Ectodermal cell (in vitro differentiated cells): ENCODE measurements at regions not wholly inside any gene's neighbourhood (a gene's known extent, or its start where the extent isn't known, plus 50 kb on each side); places are given as distances from the start of the nearest gene placed in this dataset.

Source experiments
- H3K27ac ChIP-seq: 2 replicates; pipeline ENCODE4 v1.7.0; 2013; ENCODE audit warnings: mild to moderate bottlenecking, low read depth, low read length; ENCODE audit not compliant: insufficient read depth, poor library complexity, severe bottlenecking
- H3K27me3 ChIP-seq: 2 replicates; pipeline ENCODE4 v1.7.0; 2013; ENCODE audit warnings: mild to moderate bottlenecking, low read length; ENCODE audit not compliant: insufficient read depth, control insufficient read depth, poor library complexity, severe bottlenecking
- H3K36me3 ChIP-seq: one replicate; pipeline ENCODE4 v1.7.0; 2013; ENCODE audit warnings: low read length; ENCODE audit not compliant: control insufficient read depth, insufficient read depth
- H3K4me1 ChIP-seq: one replicate; pipeline ENCODE4 v1.7.0; 2013; ENCODE audit warnings: low read length; ENCODE audit not compliant: control insufficient read depth, insufficient read depth
- H3K4me3 ChIP-seq: 2 replicates; pipeline ENCODE4 v1.7.0; 2013; ENCODE audit warnings: low read depth, low read length, control low read depth; ENCODE audit not compliant: insufficient read depth
- H3K9me3 ChIP-seq: 2 replicates; pipeline ENCODE4 v1.7.0; 2013; ENCODE audit warnings: mild to moderate bottlenecking, low read length, moderate library complexity; ENCODE audit not compliant: control insufficient read depth
- WGBS, 2 experiments: methylation state at CpG; one replicate each; pipeline ENCODE4 v1.1.7; 2013; ENCODE audit warnings: missing lambda C conversion rate in 2 of 2; 5-methylcytosine and 5-hydroxymethylcytosine counted together

GRCh38 chr9:106634641-106635040 is 228.3 kb upstream of the ZNF462 start:
- Histone ChIP-seq H3K27me3 (no peaks in the 10 kb centered on the region), H3K4me3 (no peak overlapping the region), H3K27ac (no peak overlapping the region), H3K9me3 (no peaks in the 10 kb centered on the region), H3K36me3 (no peaks in the 10 kb centered on the region), H3K4me1 (no peaks in the 10 kb centered on the region)

DNA sequence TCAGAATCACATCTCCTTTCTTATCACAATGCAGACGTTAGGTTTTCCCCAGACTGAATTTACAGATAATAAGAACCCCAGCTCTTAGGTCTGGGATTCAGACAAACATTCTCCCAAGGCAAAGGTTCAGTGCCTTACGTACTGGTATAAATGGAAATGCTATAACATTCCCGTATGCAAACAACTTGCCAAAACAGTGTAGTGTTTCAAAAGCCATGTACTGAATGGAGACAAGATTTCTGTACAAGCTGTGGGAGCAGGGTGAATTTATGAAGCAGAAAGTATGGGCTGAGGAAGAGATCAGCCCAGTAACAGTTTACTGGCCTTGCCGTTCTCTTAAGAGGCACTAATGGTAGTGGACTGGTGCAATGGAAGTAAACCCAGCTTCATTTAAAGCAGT is 225.5 kb upstream of the ZNF462 start:
- 95 to 96% methylated on average over 4 of the region's 4 CpGs for WGBS, 2 experiments
- H3K27ac ChIP-seq: no peak overlapping the region
- H3K4me1 ChIP-seq: no peaks in the 10 kb centered on the region
- H3K4me3 ChIP-seq: no peak overlapping the region
- H3K9me3 ChIP-seq: no peaks in the 10 kb centered on the region
- no peaks in the 10 kb centered on the region for H3K27me3 ChIP-seq
- no peaks in the 10 kb centered on the region for H3K36me3 ChIP-seq

DNA sequence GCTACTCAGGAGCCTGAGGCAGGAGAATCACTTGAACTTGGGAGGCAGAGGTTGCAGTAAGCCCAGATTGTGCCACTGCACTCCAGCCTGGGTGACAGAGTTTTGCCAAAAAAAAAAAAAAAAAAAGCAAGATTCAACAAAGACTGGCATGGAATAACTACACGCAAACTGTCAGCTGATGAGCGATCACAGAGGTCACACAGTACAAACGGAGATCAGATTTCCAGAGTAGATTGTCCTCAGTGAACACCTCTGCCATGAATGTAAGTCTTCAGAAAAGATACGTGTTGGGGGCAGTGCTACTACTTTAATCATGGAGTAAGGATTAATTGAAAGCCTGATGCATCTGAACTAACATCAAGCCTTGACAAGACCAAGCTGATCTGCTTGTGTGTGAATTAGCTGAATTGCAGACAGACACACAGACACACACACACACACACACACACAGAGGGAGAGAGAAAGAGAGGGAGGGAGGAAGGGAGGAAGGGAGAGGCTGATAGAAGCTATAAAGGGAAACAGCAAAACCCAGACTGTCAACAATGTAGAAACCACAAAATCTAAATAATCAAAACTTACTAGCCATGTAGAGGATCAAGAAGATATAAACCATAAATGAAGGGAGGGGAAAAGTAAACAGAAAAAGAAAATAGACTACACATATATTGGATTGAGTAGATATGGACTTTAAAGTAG is 222.9 kb upstream of the ZNF462 start:
- no peak overlapping the region for H3K27ac ChIP-seq
- WGBS, 2 experiments: 90 to 94% methylated on average over 4 of the region's 4 CpGs
- H3K9me3 ChIP-seq: no peaks in the 10 kb centered on the region
- no peaks in the 10 kb centered on the region for H3K36me3 ChIP-seq
- no peaks in the 10 kb centered on the region for H3K27me3 ChIP-seq
- no peaks in the 10 kb centered on the region for H3K4me1 ChIP-seq
- H3K4me3 ChIP-seq: no peak overlapping the region

GRCh38 chr9:106643211-106643930 is 219.6 kb upstream of the ZNF462 start:
- H3K9me3 ChIP-seq: no peaks in the 10 kb centered on the region
- H3K36me3 ChIP-seq: no peaks in the 10 kb centered on the region
- no peak overlapping the region for H3K27ac ChIP-seq
- H3K27me3 ChIP-seq: no peaks in the 10 kb centered on the region
- H3K4me3 ChIP-seq: no peak overlapping the region
- no peaks in the 10 kb centered on the region for H3K4me1 ChIP-seq
- no CpG with 5 or more reads among the region's 3 CpGs for WGBS, 2 experiments

DNA sequence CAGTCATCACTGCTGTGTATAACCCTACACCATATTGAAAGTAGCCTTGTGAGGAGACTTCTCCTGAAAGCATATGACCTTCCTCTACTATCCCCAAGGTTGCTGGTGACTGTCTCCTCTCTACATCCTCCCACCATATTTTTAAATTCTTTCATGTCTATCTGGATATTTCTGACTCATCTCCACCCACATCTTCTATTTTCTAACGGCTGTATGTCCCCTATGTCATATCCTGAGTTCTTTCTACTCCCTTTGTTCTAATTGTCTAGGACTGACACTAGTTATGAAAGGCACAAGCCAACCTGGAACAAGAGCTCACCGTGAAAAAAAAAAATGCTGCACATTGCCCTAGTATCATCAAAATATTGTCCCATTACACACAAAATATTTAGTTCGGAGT is 218.3 kb upstream of the ZNF462 start:
- H3K27ac ChIP-seq: no peak overlapping the region
- WGBS, 2 experiments: 97 to 98% methylated on average over 3 of the region's 3 CpGs

GRCh38 chr9:106648799-106649198 is 214.2 kb upstream of the ZNF462 start:
- Histone ChIP-seq H3K4me1 (no peaks in the 10 kb centered on the region), H3K27ac (no peak overlapping the region), H3K9me3 (no peaks in the 10 kb centered on the region), H3K36me3 (no peaks in the 10 kb centered on the region), H3K27me3 (no peaks in the 10 kb centered on the region), H3K4me3 (no peak overlapping the region)
- WGBS, 2 experiments: 72 to 75% methylated on average over 2 of the region's 2 CpGs

More for the DNA sequence above, 218.3 kb upstream of the ZNF462 start:
- Histone ChIP-seq H3K4me3 (no peak overlapping the region), H3K4me1 (no peaks in the 10 kb centered on the region), H3K27me3 (no peaks in the 10 kb centered on the region), H3K36me3 (no peaks in the 10 kb centered on the region), H3K9me3 (no peaks in the 10 kb centered on the region)

- Histone ChIP-seq H3K4me3 (no peak overlapping the region), H3K4me1 (no peaks in the 10 kb centered on the region), H3K9me3 (no peaks in the 10 kb centered on the region), H3K27ac (no peak overlapping the region), H3K36me3 (no peaks in the 10 kb centered on the region), H3K27me3 (no peaks in the 10 kb centered on the region)
- 96 to 100% methylated on average over 3 to 4 of the region's 4 CpGs for WGBS, 2 experiments
These were observed 213.3 kb upstream of the ZNF462 start for GRCh38 chr9:106649664-106650063.

DNA sequence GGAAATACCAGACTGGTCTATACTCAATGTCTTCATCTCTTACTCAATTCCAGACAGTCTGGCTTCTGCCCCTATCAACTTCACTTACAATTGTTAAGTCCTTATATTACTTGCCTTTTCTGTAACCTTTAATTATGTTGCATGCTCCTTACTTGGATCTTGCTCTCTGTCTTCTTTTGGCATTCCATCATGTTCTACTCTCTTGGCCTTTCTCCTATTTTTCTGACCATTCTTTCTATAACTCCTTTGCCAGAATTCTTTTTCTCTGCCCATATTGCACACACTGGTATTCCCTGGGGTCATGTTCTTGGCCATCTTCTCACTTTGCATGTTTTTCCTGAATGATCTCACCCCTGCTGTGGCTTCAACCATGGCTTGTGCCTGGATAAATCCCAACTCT is 209.8 kb upstream of the ZNF462 start:
- no peak overlapping the region for H3K27ac ChIP-seq
- H3K36me3 ChIP-seq: no peaks in the 10 kb centered on the region
- H3K4me1 ChIP-seq: no peaks in the 10 kb centered on the region
- no peaks in the 10 kb centered on the region for H3K9me3 ChIP-seq
- H3K27me3 ChIP-seq: no peaks in the 10 kb centered on the region
- no peak overlapping the region for H3K4me3 ChIP-seq

GRCh38 chr9:106655966-106656365 is 207.0 kb upstream of the ZNF462 start:
- H3K27me3 ChIP-seq: no peaks in the 10 kb centered on the region
- no peak overlapping the region for H3K27ac ChIP-seq
- H3K36me3 ChIP-seq: no peaks in the 10 kb centered on the region
- 96% methylated on average over 2 of the region's 2 CpGs for WGBS, 2 experiments
- H3K4me3 ChIP-seq: no peak overlapping the region
- no peaks in the 10 kb centered on the region for H3K4me1 ChIP-seq
- no peaks in the 10 kb centered on the region for H3K9me3 ChIP-seq

- H3K4me1 ChIP-seq: no peaks in the 10 kb centered on the region
- H3K27me3 ChIP-seq: no peaks in the 10 kb centered on the region
- no peak overlapping the region for H3K4me3 ChIP-seq
- H3K27ac ChIP-seq: no peak overlapping the region
- H3K9me3 ChIP-seq: no peaks in the 10 kb centered on the region
- H3K36me3 ChIP-seq: no peaks in the 10 kb centered on the region
These were observed 205.0 kb upstream of the ZNF462 start for GRCh38 chr9:106657926-106658325.
